GM19468 (cell line): ENCODE measurements at regions not wholly inside any gene's neighbourhood (a gene's known extent, or its start where the extent isn't known, plus 50 kb on each side); places are given as distances from the start of the nearest gene placed in this dataset.
"Not testable (repeated sequence)": the region's sequence is repeated elsewhere in the genome, so short reads cannot be mapped to it uniquely, and the experiment has no call there.

Source experiments
- ATAC-seq: cut with Tn5 transposase; IDR thresholded peaks from one replicate; pipeline ENCODE4 v1.9.1; 2021; ENCODE audit warnings: mild to moderate bottlenecking, moderate library complexity, moderate number of reproducible peaks; ENCODE audit not compliant: unreplicated experiment; ENCODE audit errors: extremely low read depth

DNA sequence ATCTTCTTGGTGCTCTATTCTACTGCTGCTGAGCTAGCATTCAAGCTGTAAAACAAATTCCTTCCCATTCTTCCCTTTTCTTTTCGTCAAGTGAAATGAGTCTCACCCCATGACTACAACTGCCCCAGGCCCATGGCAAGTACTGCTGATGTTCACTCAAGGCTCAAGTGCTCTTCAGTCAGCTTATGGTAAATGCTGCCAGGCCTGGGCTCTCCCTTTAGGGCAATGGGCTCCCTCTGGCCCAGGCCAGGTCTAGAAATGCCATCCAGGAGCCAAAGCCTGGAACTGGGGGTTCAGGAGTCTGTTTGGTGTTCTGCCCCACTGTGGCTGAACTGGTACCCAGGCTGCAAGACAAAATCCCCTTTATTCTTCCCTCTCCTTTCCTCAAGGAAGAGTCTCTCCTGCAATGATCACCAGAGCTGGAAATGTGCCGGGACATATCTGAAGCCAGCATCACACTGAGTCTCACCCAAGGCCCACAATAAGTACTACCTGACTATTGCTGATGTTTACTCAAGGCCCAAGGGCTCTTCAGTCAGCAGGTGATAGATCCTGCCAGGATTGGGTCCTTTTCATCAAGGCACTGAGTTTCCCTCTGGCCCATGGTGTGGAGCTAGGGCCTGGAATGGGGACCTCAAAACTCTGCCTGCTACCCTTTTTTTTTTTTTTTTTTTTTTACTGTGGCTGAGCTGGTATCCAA is 205.0 kb upstream of the STAC start:
- no peak for ATAC-seq

GRCh38 chr3:36175916-36176461 is 204.3 kb upstream of the STAC start:
- ATAC-seq: no peak

DNA sequence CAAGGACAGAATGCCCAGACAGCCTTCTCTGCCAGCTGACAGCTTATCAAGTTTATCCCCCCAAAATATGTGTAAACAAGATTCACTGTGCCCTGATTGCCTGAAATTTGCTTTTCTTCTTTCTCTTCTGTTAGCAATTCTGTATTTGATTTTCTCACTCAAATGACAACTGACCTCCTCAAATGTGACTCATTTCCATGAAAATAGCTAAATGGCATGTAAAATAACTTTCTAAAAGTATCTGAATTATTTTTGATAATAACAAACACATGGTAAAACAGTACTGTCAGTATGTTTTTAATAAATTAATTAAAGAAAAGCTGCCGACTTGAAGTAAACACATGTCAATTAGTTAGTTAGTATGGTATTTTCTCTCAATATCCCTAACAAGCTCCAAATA is 202.3 kb upstream of the STAC start:
- ATAC-seq: no peak

GRCh38 chr3:36182024-36182423 is 198.3 kb upstream of the STAC start:
- ATAC-seq: no peak

DNA sequence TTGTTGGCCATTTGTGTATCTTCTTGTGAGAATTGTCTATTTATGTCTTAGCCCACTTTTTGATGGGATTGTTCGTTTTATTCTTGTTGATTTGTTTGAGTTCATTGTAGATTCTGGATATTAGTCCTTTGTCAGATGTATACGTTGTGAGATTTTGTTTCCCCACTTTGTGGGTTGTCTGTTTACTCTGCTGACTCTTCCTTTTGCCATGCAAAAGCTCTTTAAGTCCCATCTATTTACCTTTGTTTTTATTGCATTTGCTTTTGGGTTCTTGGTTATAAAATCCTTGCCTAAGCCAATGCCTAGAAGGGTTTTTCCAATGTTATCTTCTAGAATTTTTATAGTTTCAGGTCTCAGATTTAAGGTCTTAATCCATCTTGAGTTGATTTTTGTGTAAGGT is 193.1 kb upstream of the STAC start:
- ATAC-seq: not testable (repeated sequence)

DNA sequence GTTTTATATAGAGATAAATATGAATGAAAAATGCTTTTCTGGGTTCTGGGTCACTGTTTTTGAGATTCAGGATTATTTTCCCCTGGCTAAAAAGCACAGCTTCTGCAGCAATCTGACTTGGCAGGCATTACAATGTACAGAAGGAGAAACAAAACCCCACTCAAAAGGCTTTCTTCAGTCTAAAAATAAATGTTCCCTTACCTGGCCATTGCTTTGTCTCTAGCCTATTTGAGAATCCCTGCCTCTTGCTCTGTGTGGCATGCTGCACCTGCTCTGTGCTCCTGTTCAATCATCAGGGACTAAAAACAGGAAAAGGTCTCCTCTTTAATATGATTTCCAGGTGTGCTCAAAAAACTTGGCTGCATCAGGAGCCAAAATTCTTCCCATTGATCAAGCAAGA is 187.4 kb upstream of the STAC start:
- no peak for ATAC-seq

DNA sequence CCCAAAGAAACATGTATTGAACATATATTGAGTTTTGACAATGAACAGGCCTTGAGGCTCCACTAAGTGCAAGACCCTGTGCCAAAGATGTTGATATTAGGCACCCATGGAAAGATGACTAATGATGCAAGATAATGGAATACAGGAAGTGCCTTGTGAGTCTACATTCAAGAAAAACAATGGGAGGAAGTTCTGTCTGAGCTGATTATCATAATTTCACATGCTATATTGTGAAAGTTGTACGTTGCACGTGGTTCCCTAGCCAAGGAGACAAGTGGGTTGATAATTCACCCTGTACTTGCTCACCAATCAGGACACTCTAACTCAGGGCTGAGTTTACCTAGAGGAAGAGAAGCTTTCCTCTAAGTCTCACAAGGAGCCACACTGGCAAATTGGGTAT is 186.9 kb upstream of the STAC start:
- no peak for ATAC-seq

- no peak for ATAC-seq
These were observed 184.2 kb upstream of the STAC start for GRCh38 chr3:36196058-36196457.

DNA sequence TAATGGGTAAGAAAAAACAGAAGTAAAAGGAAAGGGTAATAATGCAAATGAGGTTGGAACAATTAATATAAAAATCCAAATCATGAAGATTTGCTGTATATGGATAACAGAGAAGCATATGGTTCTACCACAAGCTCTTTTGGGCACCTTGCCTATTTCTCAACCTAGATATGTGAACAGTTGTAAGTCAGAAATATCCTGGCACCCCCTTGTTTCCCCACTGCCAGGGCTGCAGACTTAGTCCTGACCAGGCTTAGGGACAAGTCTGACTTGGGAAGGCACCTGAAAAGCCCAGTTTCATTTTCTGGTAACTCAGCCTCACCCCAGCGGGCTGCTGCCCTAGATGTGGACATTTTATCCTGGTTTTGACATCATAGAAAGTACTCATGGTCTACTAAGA is 183.2 kb upstream of the STAC start:
- ATAC-seq: no peak

- no peak for ATAC-seq
These were observed 178.8 kb upstream of the STAC start for GRCh38 chr3:36201546-36201945.

GRCh38 chr3:36206956-36207580 is 173.2 kb upstream of the STAC start:
- no peak for ATAC-seq

DNA sequence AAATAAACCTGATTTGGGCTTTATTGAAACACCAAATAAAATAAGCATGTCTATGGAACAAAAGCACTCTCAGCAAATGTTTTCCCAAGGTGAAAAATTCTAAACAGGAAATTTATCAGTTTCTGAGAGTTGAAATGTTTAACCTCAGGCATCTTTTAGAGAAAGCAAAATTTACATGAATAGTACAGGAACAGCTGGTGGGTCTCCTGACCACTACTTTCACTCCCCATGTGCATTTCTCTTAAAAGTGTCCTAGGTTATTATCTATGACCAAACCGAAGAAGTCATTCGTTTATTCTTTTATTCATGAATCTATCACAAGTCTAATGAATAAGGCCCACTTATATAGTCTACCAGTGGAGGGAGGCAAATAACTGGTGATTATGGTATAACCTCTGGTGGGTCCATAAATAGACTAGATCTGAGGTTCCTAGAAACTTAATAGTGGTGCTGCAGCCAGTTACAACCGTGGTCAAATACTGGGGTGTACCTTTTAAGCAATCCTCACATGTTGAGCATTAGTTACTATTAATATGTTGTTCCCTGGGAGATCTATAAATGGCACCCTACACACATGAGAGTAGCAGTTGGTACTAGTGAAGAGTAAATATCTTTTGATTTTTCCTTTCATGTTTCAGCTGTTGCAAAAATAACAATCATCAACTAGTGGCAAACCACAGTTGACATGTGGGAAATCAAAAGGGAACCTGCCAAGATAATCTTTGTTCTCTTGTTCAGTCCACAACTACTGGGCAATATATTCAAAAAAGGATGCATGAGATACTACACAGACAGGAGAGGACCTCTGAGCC is 169.3 kb upstream of the STAC start:
- ATAC-seq: peak; percentile 48

- peak; percentile 14 for ATAC-seq
These were observed 168.7 kb upstream of the STAC start for GRCh38 chr3:36211652-36211999.

GRCh38 chr3:36212251-36212650 is 168.1 kb upstream of the STAC start:
- no peak for ATAC-seq

DNA sequence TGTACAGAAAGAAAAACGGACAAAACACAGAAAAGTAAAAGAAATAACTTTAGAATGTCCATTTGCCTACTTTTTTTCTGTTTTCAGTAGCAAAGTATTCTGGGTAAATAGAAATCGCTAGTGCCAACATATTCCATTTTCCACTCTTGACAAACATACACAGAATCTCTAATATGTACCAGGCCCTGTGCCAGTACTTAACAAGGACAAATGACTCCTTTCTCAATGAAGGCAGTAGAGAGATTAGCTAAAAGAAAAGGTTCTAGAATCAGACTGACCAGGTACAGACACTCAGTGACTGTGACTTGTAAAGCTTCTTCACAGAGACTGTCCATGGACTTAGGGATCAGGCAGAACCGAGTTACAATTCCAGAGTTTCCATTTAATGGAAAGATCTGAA is 165.8 kb upstream of the STAC start:
- no peak for ATAC-seq

DNA sequence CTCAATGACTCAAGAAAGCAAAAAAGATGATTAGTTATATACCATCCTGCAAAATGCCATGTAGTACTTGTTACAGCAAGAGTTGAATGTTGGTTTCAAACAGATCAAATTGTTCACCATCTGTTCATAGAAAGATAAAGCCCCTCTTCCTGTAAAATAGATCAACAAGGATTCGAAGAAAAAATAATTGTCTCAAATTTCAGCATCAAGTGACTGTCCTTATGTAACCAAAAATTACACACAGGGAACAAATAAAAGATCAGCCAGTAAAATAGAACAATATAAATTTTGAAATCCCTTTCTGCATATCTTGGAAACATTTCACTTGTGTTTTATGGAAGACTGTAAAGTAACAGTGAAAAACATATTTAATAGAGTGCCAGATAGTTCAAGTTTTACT is 165.1 kb upstream of the STAC start:
- ATAC-seq: no peak

GRCh38 chr3:36219398-36219797 is 160.9 kb upstream of the STAC start:
- no peak for ATAC-seq

GRCh38 chr3:36220173-36220572 is 160.1 kb upstream of the STAC start:
- no peak for ATAC-seq

GRCh38 chr3:36221975-36222374 is 158.3 kb upstream of the STAC start:
- ATAC-seq: no peak

DNA sequence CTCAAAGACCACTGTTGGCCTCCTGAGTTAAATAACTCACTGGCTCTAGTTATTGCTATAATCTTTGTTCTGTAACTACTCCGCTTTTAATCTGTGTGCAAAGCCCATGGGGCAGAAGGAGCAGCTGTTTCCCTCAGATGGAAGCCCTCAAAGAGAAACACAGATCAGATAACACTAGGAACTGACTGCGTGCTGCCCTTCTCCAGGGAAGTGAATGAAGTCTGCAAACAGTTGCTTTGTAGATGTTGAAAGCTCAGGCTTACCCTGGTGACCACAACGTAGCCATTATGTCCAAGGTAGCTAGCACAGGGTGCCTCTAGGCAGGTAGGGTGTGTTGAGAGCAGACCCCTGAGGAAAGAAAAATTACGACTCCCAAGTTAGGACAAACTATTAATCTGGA is 152.3 kb upstream of the STAC start:
- ATAC-seq: no peak

DNA sequence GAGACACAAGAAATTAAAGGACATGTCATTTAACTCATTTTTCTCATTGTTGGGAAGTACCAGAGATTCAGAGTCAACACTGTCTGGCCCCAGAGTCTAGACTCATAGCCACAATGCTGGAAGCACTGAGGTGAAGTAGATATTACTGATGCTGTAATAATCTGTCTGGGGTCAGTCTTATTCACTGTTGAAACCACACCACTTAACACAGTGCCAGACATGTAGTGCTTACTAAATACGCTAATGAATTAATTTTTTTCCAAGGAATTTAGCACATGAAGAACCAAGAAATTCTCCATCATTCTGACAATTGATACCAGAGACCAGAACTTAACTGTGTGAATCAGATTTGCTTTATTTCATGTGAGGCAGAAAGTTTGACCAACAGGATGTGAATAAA is 150.8 kb upstream of the STAC start:
- ATAC-seq: no peak
